ENCODE measurements at regions not wholly inside any gene's neighbourhood (a gene's known extent, or its start where the extent isn't known, plus 50 kb on each side); places are given as distances from the start of the nearest gene placed in this dataset.
"Not testable (repeated sequence)": the region's sequence is repeated elsewhere in the genome, so short reads cannot be mapped to it uniquely, and the experiment has no call there.

GRCh38 chrY:7437086-7437485 is 525.5 kb upstream of the AMELY start:
- in situ Hi-C loops (cut with MboI; ENCODE audit: low pct_unique_long_range_greater_than_20kb in 2 of 9, low sequenced_read_pairs in 9 of 9, unreplicated experiment in 9 of 9), result no loop called here
- H3K27ac ChIP-seq, result no peak overlapping the region
- 17% methylated on average over 1 of the region's 1 CpG; no CpG with 5 or more reads in 9 of the 10 experiments for WGBS, 10 experiments
- no peaks in the 10 kb centered on the region for H3K4me1 ChIP-seq (replicated peaks in 1 of 2)
- no peak for ATAC-seq (replicated peaks in 6 of 8)
- no peak overlapping the region for H3K4me3 ChIP-seq

- Histone ChIP-seq H3K4me1 (replicated peaks in 1 of 2) (no peaks in the 10 kb centered on the region), H3K27ac (no peak overlapping the region), H3K4me3 (no peak overlapping the region)
- in situ Hi-C loops (cut with MboI; ENCODE audit: low pct_unique_long_range_greater_than_20kb in 2 of 9, low sequenced_read_pairs in 9 of 9, unreplicated experiment in 9 of 9), result no loop called here
- peak in 3 of 8 experiments; percentile 31 to 90 (median 88) for ATAC-seq (replicated peaks in 6 of 8)
- WGBS, 10 experiments, result 20 to 100% (median 80%) methylated on average over 1 to 8 of the region's 10 CpGs; no CpG with 5 or more reads in 5 of the 10 experiments
Observed at GRCh38 chrY:7433817-7434809, 522.6 kb upstream of the AMELY start.

- no peak overlapping the region for H3K27ac ChIP-seq
- WGBS, 10 experiments, result 20 to 100% (median 86%) methylated on average over 1 to 2 of the region's 3 CpGs; no CpG with 5 or more reads in 6 of the 10 experiments
Observed at GRCh38 chrY:7419165-7419564, 507.6 kb upstream of the AMELY start.

GRCh38 chrY:7417946-7418345 is 506.4 kb upstream of the AMELY start:
- Histone ChIP-seq H3K4me1 (replicated peaks in 1 of 2) (no peaks in the 10 kb centered on the region), H3K27ac (no peak overlapping the region), H3K4me3 (no peak overlapping the region)
- in situ Hi-C loops (cut with MboI; ENCODE audit: low pct_unique_long_range_greater_than_20kb in 2 of 9, low sequenced_read_pairs in 9 of 9, unreplicated experiment in 9 of 9), result no loop called here
- WGBS, 10 experiments, result 70 to 80% (median 76%) methylated on average over 1 to 5 of the region's 16 CpGs; no CpG with 5 or more reads in 6 of the 10 experiments
- no peak for ATAC-seq (replicated peaks in 6 of 8)

More at GRCh38 chrY:7419165-7419564, 507.6 kb upstream of the AMELY start:
- Histone ChIP-seq H3K4me3 (no peak overlapping the region), H3K4me1 (replicated peaks in 1 of 2) (no peaks in the 10 kb centered on the region)
- no peak for ATAC-seq (replicated peaks in 6 of 8)
- in situ Hi-C loops (cut with MboI; ENCODE audit: low pct_unique_long_range_greater_than_20kb in 2 of 9, low sequenced_read_pairs in 9 of 9, unreplicated experiment in 9 of 9), result no loop called here

GRCh38 chrY:7416406-7416805 is 504.9 kb upstream of the AMELY start:
- ATAC-seq (replicated peaks in 6 of 8), result no peak
- WGBS, 10 experiments, result 83 to 100% (median 92%) methylated on average over 1 to 2 of the region's 3 CpGs; no CpG with 5 or more reads in 6 of the 10 experiments
- Histone ChIP-seq H3K27ac (no peak overlapping the region), H3K4me3 (no peak overlapping the region), H3K4me1 (replicated peaks in 1 of 2) (no peaks in the 10 kb centered on the region)
- in situ Hi-C loops (cut with MboI; ENCODE audit: low pct_unique_long_range_greater_than_20kb in 2 of 9, low sequenced_read_pairs in 9 of 9, unreplicated experiment in 9 of 9), result no loop called here

- WGBS, 10 experiments, result 100% methylated on average over 1 of the region's 7 CpGs; no CpG with 5 or more reads in 8 of the 10 experiments
- Histone ChIP-seq H3K27ac (no peak overlapping the region), H3K4me3 (no peak overlapping the region), H3K4me1 (replicated peaks in 1 of 2) (no peaks in the 10 kb centered on the region)
- in situ Hi-C loops (cut with MboI; ENCODE audit: low pct_unique_long_range_greater_than_20kb in 2 of 9, low sequenced_read_pairs in 9 of 9, unreplicated experiment in 9 of 9), result no loop called here
- peak in 1 of 8 experiments; percentile 81 for ATAC-seq (replicated peaks in 6 of 8)
Observed at GRCh38 chrY:7415157-7415633, 503.6 kb upstream of the AMELY start.

GRCh38 chrY:7390056-7390455 is 478.5 kb upstream of the AMELY start:
- Histone ChIP-seq H3K4me1 (replicated peaks in 1 of 2) (no peaks in the 10 kb centered on the region), H3K4me3 (no peak overlapping the region), H3K27ac (no peak overlapping the region)
- in situ Hi-C loops (cut with MboI; ENCODE audit: low pct_unique_long_range_greater_than_20kb in 2 of 9, low sequenced_read_pairs in 9 of 9, unreplicated experiment in 9 of 9), result no loop called here
- ATAC-seq (replicated peaks in 6 of 8), result no peak
- WGBS, 10 experiments, result 83 to 100% methylated on average over 1 to 2 of the region's 4 CpGs; no CpG with 5 or more reads in 8 of the 10 experiments

GRCh38 chrY:7382988-7383387 is 471.4 kb upstream of the AMELY start:
- in situ Hi-C loops (cut with MboI; ENCODE audit: low pct_unique_long_range_greater_than_20kb in 2 of 9, low sequenced_read_pairs in 9 of 9, unreplicated experiment in 9 of 9), result no loop called here
- WGBS, 10 experiments, result 0 to 40% methylated on average over 1 of the region's 6 CpGs; no CpG with 5 or more reads in 8 of the 10 experiments
- H3K4me1 ChIP-seq (replicated peaks in 1 of 2), result no peaks in the 10 kb centered on the region
- peak in 1 of 8 experiments; percentile 34 for ATAC-seq (replicated peaks in 6 of 8)
- H3K27ac ChIP-seq, result no peak overlapping the region
- H3K4me3 ChIP-seq, result no peak overlapping the region

GRCh38 chrY:7377091-7377490 is 465.5 kb upstream of the AMELY start:
- no peak for ATAC-seq (replicated peaks in 6 of 8)
- no peak overlapping the region for H3K4me3 ChIP-seq
- no peak overlapping the region for H3K27ac ChIP-seq
- H3K4me1 ChIP-seq (replicated peaks in 1 of 2), result no peaks in the 10 kb centered on the region
- in situ Hi-C loops (cut with MboI; ENCODE audit: low pct_unique_long_range_greater_than_20kb in 2 of 9, low sequenced_read_pairs in 9 of 9, unreplicated experiment in 9 of 9), result no loop called here

- H3K27ac ChIP-seq; ATAC-seq (replicated peaks in 6 of 8); in situ Hi-C loops (cut with MboI; ENCODE audit: low pct_unique_long_range_greater_than_20kb in 2 of 9, low sequenced_read_pairs in 9 of 9, unreplicated experiment in 9 of 9); H3K4me3 ChIP-seq; H3K4me1 ChIP-seq (replicated peaks in 1 of 2): not testable (repeated sequence)
- WGBS, 10 experiments, result 67 to 100% methylated on average over 1 of the region's 4 CpGs; no CpG with 5 or more reads in 8 of the 10 experiments
Observed at GRCh38 chrY:7374485-7374884, 462.9 kb upstream of the AMELY start.

GRCh38 chrY:7371953-7372352 is 460.4 kb upstream of the AMELY start:
- H3K4me3 ChIP-seq; in situ Hi-C loops (cut with MboI; ENCODE audit: low pct_unique_long_range_greater_than_20kb in 2 of 9, low sequenced_read_pairs in 9 of 9, unreplicated experiment in 9 of 9); H3K27ac ChIP-seq; H3K4me1 ChIP-seq (replicated peaks in 1 of 2); ATAC-seq (replicated peaks in 6 of 8): not testable (repeated sequence)
- no CpG with 5 or more reads among the region's 4 CpGs for WGBS, 10 experiments

GRCh38 chrY:7371026-7371425 is 459.5 kb upstream of the AMELY start:
- in situ Hi-C loops (cut with MboI; ENCODE audit: low pct_unique_long_range_greater_than_20kb in 2 of 9, low sequenced_read_pairs in 9 of 9, unreplicated experiment in 9 of 9); H3K4me3 ChIP-seq; H3K27ac ChIP-seq; ATAC-seq (replicated peaks in 6 of 8); H3K4me1 ChIP-seq (replicated peaks in 1 of 2): not testable (repeated sequence)
- no CpG with 5 or more reads among the region's 6 CpGs for WGBS, 10 experiments

GRCh38 chrY:7359520-7359919 is 448.0 kb upstream of the AMELY start:
- Histone ChIP-seq H3K4me1 (replicated peaks in 1 of 2) (no peaks in the 10 kb centered on the region), H3K27ac (no peak overlapping the region), H3K4me3 (no peak overlapping the region)
- in situ Hi-C loops (cut with MboI; ENCODE audit: low pct_unique_long_range_greater_than_20kb in 2 of 9, low sequenced_read_pairs in 9 of 9, unreplicated experiment in 9 of 9), result no loop called here
- 33 to 40% methylated on average over 1 to 2 of the region's 4 CpGs; no CpG with 5 or more reads in 8 of the 10 experiments for WGBS, 10 experiments
- ATAC-seq (replicated peaks in 6 of 8), result no peak

Measured in motor neuron (in vitro differentiated cells).